WERI-Rb-1 (cell line): ENCODE measurements at regions not wholly inside any gene's neighbourhood (a gene's known extent, or its start where the extent isn't known, plus 50 kb on each side); places are given as distances from the start of the nearest gene placed in this dataset.

ENCODE experiments used
- DNase-seq: peaks from one replicate; pipeline ENCODE4 v3.0.0-alpha.2; 2020
- H3K27ac ChIP-seq: fragments of 250-450 bp; sonication (Bioruptor Pico); 2 replicates; pipeline ENCODE4 v1.5.1; 2020; ENCODE audit warnings: mild to moderate bottlenecking, moderate library complexity
- H3K27me3 ChIP-seq: fragments of 250-450 bp; sonication (Bioruptor Pico); 2 replicates; pipeline ENCODE4 v1.5.1; 2021; ENCODE audit warnings: mild to moderate bottlenecking, low read depth, moderate library complexity; ENCODE audit not compliant: insufficient read depth, severe bottlenecking
- H3K36me3 ChIP-seq: fragments of 250-450 bp; sonication (Bioruptor Pico); 2 replicates; pipeline ENCODE4 v1.5.1; 2020; ENCODE audit warnings: mild to moderate bottlenecking, moderate library complexity
- H3K4me3 ChIP-seq: 2 replicates; pipeline ENCODE4 v1.5.1; 2011; ENCODE audit warnings: low read depth, mild to moderate bottlenecking, control low read depth, low read length
- H3K9me3 ChIP-seq: fragments of 250-450 bp; sonication (Bioruptor Pico); 2 replicates; pipeline ENCODE4 v1.5.1; 2021; ENCODE audit warnings: mild to moderate bottlenecking, moderate library complexity; ENCODE audit not compliant: severe bottlenecking
- TF ChIP-seq, protein P1 (sequence below): IDR thresholded peaks from 2 replicates; pipeline ENCODE4 v1.5.1; 2011; ENCODE audit warnings: low read depth, mild to moderate bottlenecking, control low read depth, inconsistent platforms, low read length

DNA sequence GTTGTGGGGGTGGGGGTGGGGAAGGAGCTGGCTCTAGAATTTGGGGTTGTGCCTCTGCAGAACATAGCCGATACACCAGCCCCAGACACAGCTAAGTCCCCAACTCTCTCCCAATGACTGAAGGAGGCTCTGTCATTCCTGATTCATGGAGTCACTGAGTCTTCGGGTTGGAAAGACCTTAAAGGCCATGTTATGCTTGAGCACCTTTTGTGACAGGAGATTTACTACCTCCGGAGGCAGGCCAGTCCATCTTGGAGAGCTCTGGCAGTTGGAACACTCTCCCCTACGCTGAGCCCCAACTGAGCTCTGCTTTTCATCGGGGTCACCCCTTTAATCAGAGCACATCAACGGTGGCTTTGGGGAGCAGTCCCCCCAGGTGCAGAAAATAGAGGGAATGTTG is 284.4 kb upstream of the GJB5 start:
- TF ChIP-seq, protein P1, sequence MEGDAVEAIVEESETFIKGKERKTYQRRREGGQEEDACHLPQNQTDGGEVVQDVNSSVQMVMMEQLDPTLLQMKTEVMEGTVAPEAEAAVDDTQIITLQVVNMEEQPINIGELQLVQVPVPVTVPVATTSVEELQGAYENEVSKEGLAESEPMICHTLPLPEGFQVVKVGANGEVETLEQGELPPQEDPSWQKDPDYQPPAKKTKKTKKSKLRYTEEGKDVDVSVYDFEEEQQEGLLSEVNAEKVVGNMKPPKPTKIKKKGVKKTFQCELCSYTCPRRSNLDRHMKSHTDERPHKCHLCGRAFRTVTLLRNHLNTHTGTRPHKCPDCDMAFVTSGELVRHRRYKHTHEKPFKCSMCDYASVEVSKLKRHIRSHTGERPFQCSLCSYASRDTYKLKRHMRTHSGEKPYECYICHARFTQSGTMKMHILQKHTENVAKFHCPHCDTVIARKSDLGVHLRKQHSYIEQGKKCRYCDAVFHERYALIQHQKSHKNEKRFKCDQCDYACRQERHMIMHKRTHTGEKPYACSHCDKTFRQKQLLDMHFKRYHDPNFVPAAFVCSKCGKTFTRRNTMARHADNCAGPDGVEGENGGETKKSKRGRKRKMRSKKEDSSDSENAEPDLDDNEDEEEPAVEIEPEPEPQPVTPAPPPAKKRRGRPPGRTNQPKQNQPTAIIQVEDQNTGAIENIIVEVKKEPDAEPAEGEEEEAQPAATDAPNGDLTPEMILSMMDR: no peak
- Histone ChIP-seq H3K9me3 (no peaks in the 10 kb centered on the region), H3K4me3 (no peak overlapping the region), H3K27ac (no peak overlapping the region), H3K36me3 (no peaks in the 10 kb centered on the region), H3K27me3 (peaks cover 60% of the 10 kb centered on the region)
- DNase-seq: no peak

DNA sequence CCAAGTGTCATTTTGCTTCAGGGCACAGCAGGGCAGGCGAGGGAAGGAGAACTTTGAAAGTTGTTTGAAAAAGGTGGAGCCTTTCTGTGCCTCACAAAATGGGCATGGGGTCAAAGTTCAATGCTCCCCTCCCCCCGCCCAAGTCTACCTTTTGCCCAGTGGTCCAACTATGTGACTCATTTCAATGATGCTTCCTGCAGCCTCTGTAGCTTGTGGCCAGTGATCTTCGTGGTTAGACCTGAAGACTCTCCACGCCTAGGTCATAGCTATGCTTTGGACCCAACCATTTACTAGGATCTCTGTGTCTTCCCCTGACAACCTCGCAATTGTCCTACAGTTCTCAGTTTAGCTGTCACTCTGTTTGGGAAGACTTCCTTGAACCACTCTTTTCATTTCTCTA is 280.3 kb upstream of the GJB5 start:
- H3K4me3 ChIP-seq: no peak overlapping the region
- H3K27ac ChIP-seq: no peak overlapping the region
- no peaks in the 10 kb centered on the region for H3K36me3 ChIP-seq
- TF ChIP-seq, protein P1: no peak
- no peak for DNase-seq
- H3K27me3 ChIP-seq: peaks cover 55% of the 10 kb centered on the region
- no peaks in the 10 kb centered on the region for H3K9me3 ChIP-seq

DNA sequence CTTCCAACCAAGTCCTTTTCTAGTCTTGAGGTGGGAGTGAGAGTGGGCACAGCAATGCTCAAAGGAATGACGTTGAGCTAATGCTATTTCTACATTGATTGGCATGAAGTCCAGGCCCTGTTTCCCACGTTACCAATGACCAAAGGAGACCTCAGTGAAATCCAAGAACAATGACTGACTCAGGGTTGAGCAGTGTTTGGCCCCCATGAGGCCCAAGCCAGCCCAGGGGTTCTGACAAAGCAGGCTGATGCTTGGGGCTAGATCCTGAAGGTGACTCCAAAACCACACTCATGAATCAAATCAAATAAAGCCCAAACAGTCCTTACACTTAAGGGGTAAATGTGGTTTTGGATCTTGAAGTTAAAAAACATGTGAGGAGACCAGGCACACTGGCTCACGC is 278.5 kb upstream of the GJB5 start:
- DNase-seq: no peak
- TF ChIP-seq, protein P1: no peak
- H3K27me3 ChIP-seq: peaks cover 55% of the 10 kb centered on the region
- H3K36me3 ChIP-seq: no peaks in the 10 kb centered on the region
- H3K9me3 ChIP-seq: no peaks in the 10 kb centered on the region
- H3K27ac ChIP-seq: no peak overlapping the region
- H3K4me3 ChIP-seq: no peak overlapping the region

DNA sequence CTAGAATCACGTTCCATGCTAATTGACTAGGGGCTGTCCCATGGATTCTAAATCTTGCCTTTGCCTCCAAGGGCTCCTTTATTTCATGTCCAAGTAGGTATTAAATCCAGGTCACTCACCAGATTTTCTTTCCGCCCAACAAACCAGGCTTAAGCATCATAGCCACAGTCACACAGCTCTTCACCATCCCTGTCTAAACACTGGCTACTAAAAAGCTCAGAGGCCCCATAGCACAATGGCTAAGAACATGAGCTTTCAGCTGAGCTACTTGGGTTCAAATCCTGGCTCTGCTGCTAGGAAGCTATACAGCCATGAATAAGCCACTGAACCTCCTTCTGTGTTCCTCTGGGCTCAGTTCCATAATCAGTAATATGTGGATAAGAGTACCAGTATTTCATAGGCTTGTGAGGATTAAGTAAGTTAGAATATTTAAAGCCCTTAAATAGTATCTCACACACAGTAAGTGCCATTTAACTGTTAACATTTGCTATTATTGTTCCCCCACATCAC is 277.2 kb upstream of the GJB5 start:
- Histone ChIP-seq H3K9me3 (no peaks in the 10 kb centered on the region), H3K27me3 (peaks cover 55% of the 10 kb centered on the region), H3K36me3 (no peaks in the 10 kb centered on the region), H3K4me3 (no peak overlapping the region), H3K27ac (no peak overlapping the region)
- no peak for DNase-seq
- TF ChIP-seq, protein P1: no peak

DNA sequence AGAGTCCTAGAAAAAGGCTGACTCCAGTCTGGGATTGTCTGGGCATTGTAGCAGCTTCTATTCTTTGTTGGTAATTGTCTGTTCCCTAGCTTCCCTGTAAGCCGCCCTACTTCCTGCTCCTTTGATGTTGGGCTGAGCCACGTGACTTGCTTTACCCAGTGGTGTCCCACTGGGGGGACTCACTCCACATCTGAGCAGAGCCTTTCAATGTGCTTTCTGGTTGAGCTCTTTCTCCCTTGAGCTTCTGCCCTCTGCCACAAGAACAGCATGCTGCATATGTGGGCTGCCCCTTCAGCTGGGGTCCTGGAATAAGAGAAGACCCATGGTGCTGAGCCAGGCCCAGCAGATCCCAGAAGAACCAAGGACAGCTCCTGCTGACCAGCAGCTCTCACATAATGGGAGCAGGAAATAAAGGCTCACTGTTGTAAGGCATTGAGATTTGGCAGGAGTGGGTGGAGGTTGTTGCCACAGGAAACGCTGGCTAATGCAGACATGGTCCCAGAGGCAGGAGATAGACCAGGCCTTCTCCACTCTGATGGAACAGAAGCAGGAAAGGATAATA is 276.3 kb upstream of the GJB5 start:
- Histone ChIP-seq H3K36me3 (no peaks in the 10 kb centered on the region), H3K4me3 (no peak overlapping the region), H3K27me3 (peaks cover 55% of the 10 kb centered on the region), H3K27ac (no peak overlapping the region), H3K9me3 (no peaks in the 10 kb centered on the region)
- no peak for DNase-seq
- TF ChIP-seq, protein P1: no peak

DNA sequence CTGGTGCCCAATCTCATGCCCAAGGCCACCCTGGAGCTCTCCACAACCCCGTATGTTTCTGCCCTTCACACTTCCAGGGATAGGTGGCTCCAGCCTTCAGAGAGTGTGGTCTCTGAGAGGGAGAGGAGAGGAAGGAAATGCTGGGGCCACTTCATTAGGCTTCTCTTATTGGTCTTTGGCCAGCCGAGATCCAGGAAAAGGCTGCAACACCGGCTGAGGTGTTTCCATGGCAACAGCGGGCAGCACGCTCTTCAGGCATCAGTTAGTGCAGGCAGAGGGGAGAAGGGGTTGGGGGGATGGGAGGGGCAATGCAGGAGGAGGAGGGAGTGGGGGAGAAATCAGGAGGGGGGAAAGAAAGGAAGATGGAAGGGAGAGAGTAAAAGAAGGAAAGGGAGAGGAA is 275.1 kb upstream of the GJB5 start:
- no peak overlapping the region for H3K27ac ChIP-seq
- no peaks in the 10 kb centered on the region for H3K36me3 ChIP-seq
- peaks cover 54% of the 10 kb centered on the region for H3K27me3 ChIP-seq
- H3K9me3 ChIP-seq: no peaks in the 10 kb centered on the region
- TF ChIP-seq, protein P1: no peak
- no peak for DNase-seq
- no peak overlapping the region for H3K4me3 ChIP-seq
